RWPE2 (cell line): ENCODE measurements at regions not wholly inside any gene's neighbourhood (a gene's known extent, or its start where the extent isn't known, plus 50 kb on each side); places are given as distances from the start of the nearest gene placed in this dataset.

ENCODE experiments used
- ATAC-seq: fragments of 200-7000 bp; cut with Tn5 transposase; 3 replicates; pipeline ENCODE4 v1.9.1; 2021; ENCODE audit warnings: low read depth
- DNase-seq: peaks from one replicate; pipeline ENCODE4 v3.0.0-alpha.2; 2020; ENCODE audit warnings: low spot score
- H3K27ac ChIP-seq: fragments of 450-650 bp; 2 replicates; pipeline ENCODE4 v1.5.1; 2017; ENCODE audit warnings: mild to moderate bottlenecking; ENCODE audit not compliant: poor library complexity, severe bottlenecking
- H3K27me3 ChIP-seq: fragments of 250-450 bp; sonication (Bioruptor Pico); 2 replicates; pipeline ENCODE4 v1.5.1; 2021; ENCODE audit warnings: mild to moderate bottlenecking, moderate library complexity; ENCODE audit not compliant: insufficient read depth, poor library complexity, severe bottlenecking
- H3K36me3 ChIP-seq: fragments of 250-450 bp; sonication (Bioruptor Pico); 2 replicates; pipeline ENCODE4 v1.5.1; 2020; ENCODE audit warnings: low read depth, mild to moderate bottlenecking, moderate library complexity
- H3K4me1 ChIP-seq: fragments of 250-450 bp; sonication (Bioruptor Pico); 2 replicates; pipeline ENCODE4 v1.5.1; 2021; ENCODE audit warnings: mild to moderate bottlenecking, moderate library complexity; ENCODE audit not compliant: insufficient read depth, poor library complexity, severe bottlenecking
- H3K4me3 ChIP-seq: fragments of 250-450 bp; sonication (Bioruptor Pico); 2 replicates; pipeline ENCODE4 v1.5.1; 2021; ENCODE audit warnings: mild to moderate bottlenecking, moderate library complexity; ENCODE audit not compliant: severe bottlenecking
- H3K9me3 ChIP-seq: fragments of 250-450 bp; sonication (Bioruptor Pico); 2 replicates; pipeline ENCODE4 v1.5.1; 2021; ENCODE audit warnings: mild to moderate bottlenecking, moderate library complexity; ENCODE audit not compliant: severe bottlenecking
- CTCF ChIP-seq: fragments of 450-650 bp; IDR thresholded peaks from one replicate; pipeline ENCODE4 v1.5.1; 2017; ENCODE audit warnings: mild to moderate bottlenecking, moderate library complexity; ENCODE audit not compliant: poor library complexity, severe bottlenecking

GRCh38 chr2:228658998-228659397 lies 477.5 kb upstream of the SPHKAP start:
- H3K4me3 ChIP-seq = no peak overlapping the region
- H3K27me3 ChIP-seq = peaks cover 59% of the 10 kb centered on the region
- no peaks in the 10 kb centered on the region for H3K9me3 ChIP-seq
- no peak for TF ChIP-seq CTCF
- ATAC-seq = peak; percentile 60; the same call in 2 of the 3 replicates
- DNase-seq = no peak
- H3K27ac ChIP-seq = no peak overlapping the region
- H3K4me1 ChIP-seq = peaks cover 4% of the 10 kb centered on the region
- no peaks in the 10 kb centered on the region for H3K36me3 ChIP-seq

- no peaks in the 10 kb centered on the region for H3K9me3 ChIP-seq
- no peak for DNase-seq
- no peak overlapping the region for H3K4me3 ChIP-seq
- peak; percentile 78 for TF ChIP-seq CTCF
- peaks cover 60% of the 10 kb centered on the region for H3K27me3 ChIP-seq
- peak; percentile 48; the same call in 2 of the 3 replicates for ATAC-seq
- H3K36me3 ChIP-seq = no peaks in the 10 kb centered on the region
- peaks cover 4% of the 10 kb centered on the region for H3K4me1 ChIP-seq
- H3K27ac ChIP-seq = no peak overlapping the region
Measured at GRCh38 chr2:228657807-228658402, 476.4 kb upstream of the SPHKAP start.

- H3K27me3 ChIP-seq = peaks cover 47% of the 10 kb centered on the region
- H3K4me3 ChIP-seq = no peak overlapping the region
- no peaks in the 10 kb centered on the region for H3K36me3 ChIP-seq
- peaks cover 4% of the 10 kb centered on the region for H3K4me1 ChIP-seq
- ATAC-seq (no peak), DNase-seq (no peak)
- no peak overlapping the region for H3K27ac ChIP-seq
- TF ChIP-seq CTCF = no peak
- no peaks in the 10 kb centered on the region for H3K9me3 ChIP-seq
Measured at GRCh38 chr2:228655331-228655730, 473.8 kb upstream of the SPHKAP start.

GRCh38 chr2:228654707-228655106 lies 473.2 kb upstream of the SPHKAP start:
- ATAC-seq = peak; percentile 25; the same call in 1 of the 3 replicates
- H3K9me3 ChIP-seq = no peaks in the 10 kb centered on the region
- no peak overlapping the region for H3K4me3 ChIP-seq
- peaks cover 41% of the 10 kb centered on the region for H3K27me3 ChIP-seq
- peaks cover 4% of the 10 kb centered on the region for H3K4me1 ChIP-seq
- no peak overlapping the region for H3K27ac ChIP-seq
- TF ChIP-seq CTCF = no peak
- DNase-seq = no peak
- no peaks in the 10 kb centered on the region for H3K36me3 ChIP-seq

GRCh38 chr2:228653884-228654283 lies 472.4 kb upstream of the SPHKAP start:
- no peaks in the 10 kb centered on the region for H3K36me3 ChIP-seq
- H3K27ac ChIP-seq = no peak overlapping the region
- DNase-seq (no peak), ATAC-seq (no peak)
- H3K4me3 ChIP-seq = no peak overlapping the region
- H3K9me3 ChIP-seq = no peaks in the 10 kb centered on the region
- no peaks in the 10 kb centered on the region for H3K4me1 ChIP-seq
- TF ChIP-seq CTCF = no peak
- peaks cover 36% of the 10 kb centered on the region for H3K27me3 ChIP-seq
